HCT116 (cell line): ENCODE measurements at regions not wholly inside any gene's neighbourhood (a gene's known extent, or its start where the extent isn't known, plus 50 kb on each side); places are given as distances from the start of the nearest gene placed in this dataset.

Source experiments
- ATAC-seq: fragments of 200-7000 bp; cut with Tn5 transposase; 2 replicates; pipeline ENCODE4 v1.9.1; 2020; ENCODE audit warnings: mild to moderate bottlenecking, moderate library complexity
- BruUV-seq: library from RNA; stranded (reverse); fragments of 400-500 nt; replicated peaks from 2 replicates; lab custom pipeline; 2021; lab: Mats Ljungman, UMichigan
- CTCF ChIA-PET: fragments of 300-600 bp; sonication (Branson Sonifier 250); formaldehyde crosslinking; loops from one replicate; lab custom pipeline; 2021; ENCODE audit warnings: antibody characterized with exemption; lab: Charles Lee
- POLR2A ChIA-PET: fragments of 300-600, 350-600 bp; sonication (Branson Sonifier 250); formaldehyde crosslinking; loops from one replicate; lab custom pipeline; 2021; ENCODE audit warnings: antibody characterized with exemption; lab: Charles Lee
- RAD21 ChIA-PET, 2 experiments: fragments of 300-600 bp; sonication (Branson Sonifier 250); formaldehyde crosslinking; loops; one replicate each; lab custom pipeline; 2023; ENCODE audit warnings: low total read pairs in 2 of 2; ENCODE audit not compliant: uncharacterized antibody in 2 of 2, unreplicated experiment in 2 of 2, low non-redundant PET in 1 of 2; lab: Charles Lee
- DNase-seq: peaks from one replicate; pipeline ENCODE4 v3.0.0-alpha.2; 2010; ENCODE audit warnings: low read depth, low spot score
- H2AFZ ChIP-seq: fragments of 200-600 bp; shearing (Covaris generic), sonication (generic); 2 replicates; pipeline ENCODE4 v1.6.1; 2017; ENCODE audit warnings: low read depth, mixed run types, mixed read lengths, antibody characterized with exemption, low read length; ENCODE audit not compliant: poor library complexity, severe bottlenecking
- H3K27ac ChIP-seq: 2 replicates; pipeline ENCODE4 v1.5.1; 2012; ENCODE audit warnings: low read depth, low read length
- H3K27me3 ChIP-seq: fragments of 200-600 bp; sonication (generic); 2 replicates; pipeline ENCODE4 v1.6.1; 2016; ENCODE audit warnings: mixed run types, low read length, mixed read lengths; ENCODE audit not compliant: insufficient read depth
- H3K36me3 ChIP-seq, 2 experiments: fragments of 200-500 bp in 1 of 2; fragments of 200-600 bp in 1 of 2; sonication (Bioruptor generic) in 1 of 2; sonication (generic) in 1 of 2; 2 replicates each; pipeline versions ENCODE4 v1.5.1 to v1.6.1; 2014 to 2016; ENCODE audit warnings: low read length in 2 of 2, inconsistent platforms in 1 of 2, mixed read lengths in 1 of 2, mixed run types in 1 of 2; ENCODE audit not compliant: insufficient read depth in 2 of 2, control insufficient read depth in 1 of 2
- H3K4me1 ChIP-seq, 2 experiments: fragments of 200-600 bp in 1 of 2; sonication (generic) in 1 of 2; 2 replicates each; pipeline versions ENCODE4 v1.5.1 to v1.6.1; 2012 to 2017; ENCODE audit warnings: low read length in 2 of 2, inconsistent platforms in 1 of 2, mild to moderate bottlenecking in 1 of 2, mixed read lengths in 1 of 2, mixed run types in 1 of 2, moderate library complexity in 1 of 2; ENCODE audit not compliant: insufficient read depth in 2 of 2, control insufficient read depth in 1 of 2
- H3K4me2 ChIP-seq: fragments of 200-600 bp; sonication (generic); 2 replicates; pipeline ENCODE4 v1.6.1; 2017; ENCODE audit warnings: mixed run types, low read length, mixed read lengths
- H3K4me3 ChIP-seq, 2 experiments: fragments of 200-600 bp in 1 of 2; sonication (generic) in 1 of 2; replicated peaks in 1 of 2; 2 replicates each; pipeline ENCODE4 v1.5.1; 2011 to 2016; ENCODE audit warnings: low read length in 2 of 2, control low read depth in 1 of 2, low read depth in 1 of 2, mild to moderate bottlenecking in 1 of 2, mixed read lengths in 1 of 2, mixed run types in 1 of 2
- H3K79me2 ChIP-seq: fragments of 200-600 bp; sonication (generic); 2 replicates; pipeline ENCODE4 v1.6.1; 2017; ENCODE audit warnings: mild to moderate bottlenecking, mixed run types, low read length, moderate library complexity, mixed read lengths; ENCODE audit not compliant: insufficient read depth
- H3K9ac ChIP-seq: fragments of 200-600 bp; sonication (generic); 2 replicates; pipeline ENCODE4 v1.6.1; 2016; ENCODE audit warnings: low read length, mixed read lengths
- H3K9me2 ChIP-seq: fragments of 200-600 bp; sonication (generic), shearing (Covaris generic); 2 replicates; pipeline ENCODE4 v1.6.1; 2017; ENCODE audit warnings: mixed run types, mild to moderate bottlenecking, moderate library complexity; ENCODE audit not compliant: insufficient read depth
- H3K9me3 ChIP-seq, 2 experiments: fragments of 200-500 bp in 1 of 2; fragments of 200-600 bp in 1 of 2; sonication (Bioruptor generic) in 1 of 2; sonication (generic) in 1 of 2; 2 replicates each; pipeline ENCODE4 v1.6.1; 2014 to 2017; ENCODE audit warnings: low read length in 2 of 2, mixed read lengths in 2 of 2, inconsistent platforms in 1 of 2, low read depth in 1 of 2, mild to moderate bottlenecking in 1 of 2, mixed run types in 1 of 2, moderate library complexity in 1 of 2; ENCODE audit not compliant: control insufficient read depth in 1 of 2, insufficient read depth in 1 of 2
- H4K20me1 ChIP-seq: fragments of 200-600 bp; sonication (generic), shearing (Covaris generic); 2 replicates; pipeline ENCODE4 v1.6.1; 2017; ENCODE audit warnings: mixed run types, mild to moderate bottlenecking, moderate library complexity; ENCODE audit not compliant: insufficient read depth
- CEBPB ChIP-seq: IDR thresholded peaks from 2 replicates; pipeline ENCODE4 v1.6.1; 2012; ENCODE audit warnings: low read depth
- CTCF ChIP-seq, 3 experiments: fragments of 200-600 bp in 1 of 3; sonication (generic) in 1 of 3; IDR thresholded peaks in 2 of 3; conservative IDR thresholded peaks in 1 of 3; 2 replicates each; pipeline ENCODE4 v1.5.1; 2012 to 2017; ENCODE audit warnings: low read depth in 2 of 3, low read length in 2 of 3, antibody characterized with exemption in 1 of 3, borderline replicate concordance in 1 of 3, control low read depth in 1 of 3, mild to moderate bottlenecking in 1 of 3, mixed read lengths in 1 of 3, mixed run types in 1 of 3, moderate library complexity in 1 of 3; ENCODE audit not compliant: insufficient read depth in 1 of 3
- EGR1 ChIP-seq: IDR thresholded peaks from 2 replicates; pipeline ENCODE4 v1.6.1; 2012; ENCODE audit warnings: low read depth
- EZH2 ChIP-seq: fragments of 200-600 bp; sonication (generic); IDR thresholded peaks from 2 replicates; pipeline ENCODE4 v1.6.1; 2017; ENCODE audit warnings: antibody characterized with exemption, mixed run types
- JUND ChIP-seq: IDR thresholded peaks from 2 replicates; pipeline ENCODE4 v1.6.1; 2012
- POLR2AphosphoS5 ChIP-seq: IDR thresholded peaks from 2 replicates; pipeline ENCODE4 v1.6.1; 2011; ENCODE audit warnings: mild to moderate bottlenecking, low read depth, low read length, moderate library complexity
- SP1 ChIP-seq: IDR thresholded peaks from 2 replicates; pipeline ENCODE4 v1.6.1; 2012; ENCODE audit warnings: low read depth
- SRF ChIP-seq: IDR thresholded peaks from 2 replicates; pipeline ENCODE4 v1.6.1; 2012; ENCODE audit warnings: low read depth
- ZFX ChIP-seq: fragments of 450-650 bp; IDR thresholded peaks from 2 replicates; pipeline ENCODE4 v1.6.1; 2017
- intact Hi-C: fragments of 100-400 bp; cut with micrococcal nuclease; formaldehyde crosslinking; loops from 2 replicates; pipeline ENCODE4 v1.10.0; 2022
- TF ChIP-seq, protein P1 (sequence below): IDR thresholded peaks from 2 replicates; pipeline ENCODE4 v1.6.1; 2011; ENCODE audit warnings: mild to moderate bottlenecking, low read length, moderate library complexity; ENCODE audit not compliant: insufficient replicate concordance; ENCODE audit errors: extremely low read depth
- TF ChIP-seq, protein P2 (sequence below): IDR thresholded peaks from 2 replicates; pipeline ENCODE4 v1.6.1; 2012

DNA sequence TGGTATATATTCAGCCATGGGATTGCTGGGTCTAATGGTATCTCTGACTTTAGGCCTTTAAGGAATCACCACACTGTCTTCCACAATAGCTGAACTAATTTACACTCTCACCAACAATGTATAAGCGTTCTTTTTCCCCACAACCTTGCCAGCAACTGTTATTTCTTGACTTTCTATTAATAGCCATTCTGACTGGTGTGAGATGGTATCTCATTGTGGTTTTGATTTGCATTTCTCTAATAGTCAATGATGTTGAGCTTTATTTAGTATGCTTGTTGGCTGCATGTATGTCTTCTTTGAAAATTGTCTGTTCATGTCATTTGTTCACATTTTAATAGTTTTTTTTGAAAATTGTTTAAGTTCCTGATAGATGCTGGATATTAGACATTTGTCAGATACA lies 235.2 kb downstream of the HEPH start:
- ChIA-PET POLR2A (no interaction called here), CTCF (no interaction called here), RAD21 (no interaction called here)
- DNase-seq (no peak), ATAC-seq (no peak)
- BruUV-seq: no TSS peak
- intact Hi-C loops: no loop called here
- H3K27me3 ChIP-seq: no peaks in the 10 kb centered on the region
- no peak overlapping the region for H3K27ac ChIP-seq
- no peak overlapping the region for H3K9ac ChIP-seq
- H4K20me1 ChIP-seq: no peaks in the 10 kb centered on the region
- H3K9me3 ChIP-seq: no peaks in the 10 kb centered on the region
- no peaks in the 10 kb centered on the region for H3K79me2 ChIP-seq
- H3K4me2 ChIP-seq: no peak overlapping the region
- no peaks in the 10 kb centered on the region for H3K36me3 ChIP-seq
- H3K9me2 ChIP-seq: no peaks in the 10 kb centered on the region
- TF ChIP-seq CTCF (IDR thresholded peaks at IDR 0.05 in 2 of 3, conservative IDR thresholded peaks at IDR 0.05 in 1 of 3; ENCODE audit: borderline replicate concordance in 1 of 3, insufficient read depth in 1 of 3, low read depth in 2 of 3, low read length in 2 of 3): no peak
- TF ChIP-seq JUND: no peak
- TF ChIP-seq POLR2AphosphoS5: no peak
- TF ChIP-seq CEBPB: no peak
- no peak for TF ChIP-seq SRF
- TF ChIP-seq, protein P1, sequence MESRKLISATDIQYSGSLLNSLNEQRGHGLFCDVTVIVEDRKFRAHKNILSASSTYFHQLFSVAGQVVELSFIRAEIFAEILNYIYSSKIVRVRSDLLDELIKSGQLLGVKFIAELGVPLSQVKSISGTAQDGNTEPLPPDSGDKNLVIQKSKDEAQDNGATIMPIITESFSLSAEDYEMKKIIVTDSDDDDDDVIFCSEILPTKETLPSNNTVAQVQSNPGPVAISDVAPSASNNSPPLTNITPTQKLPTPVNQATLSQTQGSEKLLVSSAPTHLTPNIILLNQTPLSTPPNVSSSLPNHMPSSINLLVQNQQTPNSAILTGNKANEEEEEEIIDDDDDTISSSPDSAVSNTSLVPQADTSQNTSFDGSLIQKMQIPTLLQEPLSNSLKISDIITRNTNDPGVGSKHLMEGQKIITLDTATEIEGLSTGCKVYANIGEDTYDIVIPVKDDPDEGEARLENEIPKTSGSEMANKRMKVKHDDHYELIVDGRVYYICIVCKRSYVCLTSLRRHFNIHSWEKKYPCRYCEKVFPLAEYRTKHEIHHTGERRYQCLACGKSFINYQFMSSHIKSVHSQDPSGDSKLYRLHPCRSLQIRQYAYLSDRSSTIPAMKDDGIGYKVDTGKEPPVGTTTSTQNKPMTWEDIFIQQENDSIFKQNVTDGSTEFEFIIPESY: no peak
- TF ChIP-seq, protein P2, sequence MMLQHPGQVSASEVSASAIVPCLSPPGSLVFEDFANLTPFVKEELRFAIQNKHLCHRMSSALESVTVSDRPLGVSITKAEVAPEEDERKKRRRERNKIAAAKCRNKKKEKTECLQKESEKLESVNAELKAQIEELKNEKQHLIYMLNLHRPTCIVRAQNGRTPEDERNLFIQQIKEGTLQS: no peak
- no peak for TF ChIP-seq SP1
- no peak for TF ChIP-seq EZH2
- no peak for TF ChIP-seq EGR1
- no peak for TF ChIP-seq ZFX
- no peak overlapping the region for H2AFZ ChIP-seq
- H3K4me1 ChIP-seq: no peaks in the 10 kb centered on the region
- H3K4me3 ChIP-seq: no peak overlapping the region
